Endothelial cell of umbilical vein (primary cell): ENCODE measurements at regions not wholly inside any gene's neighbourhood (a gene's known extent, or its start where the extent isn't known, plus 50 kb on each side); places are given as distances from the start of the nearest gene placed in this dataset.

Experiments used
- BruUV-seq: library from RNA; stranded (reverse); fragments of 400-500 nt; replicated peaks from 2 replicates; lab custom pipeline; 2021; lab: Mats Ljungman, UMichigan
- CTCF ChIA-PET: fragments of 300-600, 350-600 bp; sonication (Branson Sonifier 250); formaldehyde crosslinking; loops from one replicate; lab custom pipeline; 2021; ENCODE audit warnings: antibody characterized with exemption, inconsistent platforms; lab: Charles Lee
- POLR2A ChIA-PET: fragments of 300-600, 350-600 bp; sonication (Branson Sonifier 250); formaldehyde crosslinking; loops from one replicate; lab custom pipeline; 2021; ENCODE audit warnings: antibody characterized with exemption, inconsistent platforms; lab: Charles Lee
- DNase-seq: peaks from one replicate; pipeline ENCODE4 v3.0.0-alpha.2; 2011; ENCODE audit warnings: low read depth, low spot score
- FAIRE-seq: peaks from 2 replicates; lab custom pipeline; 2011; peaks lifted over from hg19 to GRCh38; lab: Jason Lieb, UNC
- H2AFZ ChIP-seq: 2 replicates; pipeline ENCODE4 v1.6.0; 2012; ENCODE audit warnings: low read depth, low read length, control low read depth, inconsistent platforms
- H3K27ac ChIP-seq: 2 replicates; pipeline ENCODE4 v1.5.1; 2011; ENCODE audit warnings: low read depth, mild to moderate bottlenecking, control low read depth, low read length, moderate library complexity; ENCODE audit not compliant: insufficient read depth
- H3K27me3 ChIP-seq, 2 experiments: 2 replicates each; pipeline versions ENCODE4 v1.6.0 to v1.6.1; 2011; ENCODE audit warnings: low read length in 2 of 2, mixed read lengths in 1 of 2; ENCODE audit not compliant: control insufficient read depth in 2 of 2, insufficient read depth in 2 of 2
- H3K36me3 ChIP-seq, 2 experiments: 2 replicates in 1 of 2; 3 replicates in 1 of 2; pipeline ENCODE4 v1.5.1; 2011; ENCODE audit warnings: low read length in 2 of 2, mild to moderate bottlenecking in 1 of 2, moderate library complexity in 1 of 2; ENCODE audit not compliant: control insufficient read depth in 2 of 2, insufficient read depth in 2 of 2; ENCODE audit errors: extremely low read depth in 1 of 2
- H3K4me1 ChIP-seq: 3 replicates; pipeline ENCODE4 v1.5.1; 2011; ENCODE audit warnings: mild to moderate bottlenecking, low read length; ENCODE audit not compliant: control insufficient read depth, insufficient read depth; ENCODE audit errors: extremely low read depth
- H3K4me2 ChIP-seq: 2 replicates; pipeline ENCODE4 v1.6.1; 2011; ENCODE audit warnings: low read length, control low read depth, mixed read lengths; ENCODE audit not compliant: insufficient read depth
- H3K4me3 ChIP-seq, 3 experiments: fragments of 200-600 bp in 1 of 3; sonication (generic), shearing (Covaris generic) in 1 of 3; replicated peaks in 1 of 3; 2 replicates each; pipeline ENCODE4 v1.5.1; 2011 to 2016; ENCODE audit warnings: control low read depth in 3 of 3, low read length in 3 of 3, mild to moderate bottlenecking in 2 of 3, inconsistent platforms in 1 of 3, low read depth in 1 of 3, moderate library complexity in 1 of 3; ENCODE audit not compliant: insufficient read depth in 1 of 3
- H3K79me2 ChIP-seq: 2 replicates; pipeline ENCODE4 v1.6.0; 2012; ENCODE audit warnings: low read length, inconsistent platforms; ENCODE audit not compliant: control insufficient read depth, insufficient read depth
- H3K9ac ChIP-seq: replicated peaks from 2 replicates; pipeline ENCODE3; 2011; ENCODE audit warnings: low read length, control low read depth; ENCODE audit not compliant: insufficient read depth; ENCODE audit errors: extremely low read depth
- H3K9me1 ChIP-seq: replicated peaks from 3 replicates; pipeline ENCODE4 v1.6.0; 2011; ENCODE audit warnings: mild to moderate bottlenecking, low read length; ENCODE audit not compliant: control insufficient read depth, insufficient read depth; ENCODE audit errors: extremely low read depth
- H3K9me3 ChIP-seq: replicated peaks from 2 replicates; pipeline ENCODE4 v1.5.1; 2012; ENCODE audit warnings: low read length, inconsistent platforms; ENCODE audit not compliant: control insufficient read depth, insufficient read depth
- H4K20me1 ChIP-seq: replicated peaks from 2 replicates; pipeline ENCODE3; 2011; ENCODE audit warnings: mild to moderate bottlenecking, low read length; ENCODE audit not compliant: control insufficient read depth, insufficient read depth; ENCODE audit errors: extremely low read depth
- EZH2 ChIP-seq: IDR thresholded peaks from 2 replicates; pipeline ENCODE4 v1.6.1; 2012; ENCODE audit warnings: borderline replicate concordance, low read depth, mild to moderate bottlenecking, moderate library complexity, low read length, inconsistent platforms; ENCODE audit not compliant: severe bottlenecking
- FOS ChIP-seq: IDR thresholded peaks from 2 replicates; pipeline ENCODE4 v1.6.1; 2011; ENCODE audit warnings: mild to moderate bottlenecking, low read length, moderate library complexity, borderline replicate concordance; ENCODE audit not compliant: insufficient read depth
- GATA2 ChIP-seq: IDR thresholded peaks from 2 replicates; pipeline ENCODE4 v1.7.0; 2011; ENCODE audit warnings: low read depth, mild to moderate bottlenecking, moderate library complexity, mixed read lengths, low read length; ENCODE audit not compliant: insufficient read length, insufficient read depth
- JUN ChIP-seq: IDR thresholded peaks from 2 replicates; pipeline ENCODE4 v1.6.1; 2011; ENCODE audit warnings: borderline replicate concordance, low read depth; ENCODE audit not compliant: insufficient read length, insufficient read depth
- MAX ChIP-seq: IDR thresholded peaks from 2 replicates; pipeline ENCODE4 v1.6.1; 2011; ENCODE audit not compliant: insufficient read depth, insufficient read length
- MYC ChIP-seq: IDR thresholded peaks from one replicate; pipeline ENCODE4 v1.6.1; 2011; ENCODE audit warnings: mild to moderate bottlenecking, low read depth, low read length
- POLR2A ChIP-seq: IDR thresholded peaks from 2 replicates; pipeline ENCODE4 v1.6.1; 2012; ENCODE audit warnings: low read depth, mild to moderate bottlenecking, control low read depth, low read length
- POLR2AphosphoS5 ChIP-seq: IDR thresholded peaks from 2 replicates; pipeline ENCODE4 v1.6.1; 2012; ENCODE audit warnings: low read depth, mild to moderate bottlenecking, control low read depth, low read length, moderate library complexity; ENCODE audit not compliant: insufficient read depth
- dilution Hi-C: fragments of 300-500 bp; cut with MboI; formaldehyde crosslinking; loops from one replicate; pipeline ENCODE4 v1.15.0; 2019; ENCODE audit warnings: low sequenced_read_pairs; ENCODE audit not compliant: extremely low pct_ligation_motif_present
- intact Hi-C: fragments of 100-400 bp; cut with micrococcal nuclease; formaldehyde crosslinking; loops from one replicate; pipeline ENCODE4 v1.10.0; 2022
- TF ChIP-seq, protein P1 (sequence below), 2 donors: IDR thresholded peaks; 1 replicate in 1 of 2; 2 replicates in 1 of 2; pipeline ENCODE4 v1.5.1; 2011; ENCODE audit warnings: low read length in 2 of 2, mild to moderate bottlenecking in 2 of 2, moderate library complexity in 2 of 2, control low read depth in 1 of 2, inconsistent platforms in 1 of 2, low read depth in 1 of 2; ENCODE audit not compliant: insufficient read depth in 1 of 2; ENCODE audit errors: extremely low read depth in 1 of 2

- H3K9me1 ChIP-seq, result no peaks in the 10 kb centered on the region
- no peak overlapping the region for H3K4me3 ChIP-seq
- no peak overlapping the region for H3K9ac ChIP-seq
- H3K36me3 ChIP-seq, result no peaks in the 10 kb centered on the region
- FAIRE-seq (no peak), DNase-seq (no peak)
- H3K4me2 ChIP-seq, result no peak overlapping the region
- H3K27ac ChIP-seq, result no peak overlapping the region
- no peaks in the 10 kb centered on the region for H3K79me2 ChIP-seq
- no TSS peak for BruUV-seq
- intact Hi-C loops (no loop called here), dilution Hi-C loops (no loop called here)
- no peaks in the 10 kb centered on the region for H4K20me1 ChIP-seq
- ChIA-PET CTCF (interaction anchor here (1.1 to 4.1 kb wide), 3 partner anchors 12 to 112 kb away, joined by 4 to 28 read pairs (median 26); no protein-coding TSS in a partner anchor), POLR2A (no interaction called here)
- no peaks in the 10 kb centered on the region for H3K4me1 ChIP-seq
- no peaks in the 10 kb centered on the region for H3K9me3 ChIP-seq
- no peak overlapping the region for H2AFZ ChIP-seq
- TF ChIP-seq, protein P1, sequence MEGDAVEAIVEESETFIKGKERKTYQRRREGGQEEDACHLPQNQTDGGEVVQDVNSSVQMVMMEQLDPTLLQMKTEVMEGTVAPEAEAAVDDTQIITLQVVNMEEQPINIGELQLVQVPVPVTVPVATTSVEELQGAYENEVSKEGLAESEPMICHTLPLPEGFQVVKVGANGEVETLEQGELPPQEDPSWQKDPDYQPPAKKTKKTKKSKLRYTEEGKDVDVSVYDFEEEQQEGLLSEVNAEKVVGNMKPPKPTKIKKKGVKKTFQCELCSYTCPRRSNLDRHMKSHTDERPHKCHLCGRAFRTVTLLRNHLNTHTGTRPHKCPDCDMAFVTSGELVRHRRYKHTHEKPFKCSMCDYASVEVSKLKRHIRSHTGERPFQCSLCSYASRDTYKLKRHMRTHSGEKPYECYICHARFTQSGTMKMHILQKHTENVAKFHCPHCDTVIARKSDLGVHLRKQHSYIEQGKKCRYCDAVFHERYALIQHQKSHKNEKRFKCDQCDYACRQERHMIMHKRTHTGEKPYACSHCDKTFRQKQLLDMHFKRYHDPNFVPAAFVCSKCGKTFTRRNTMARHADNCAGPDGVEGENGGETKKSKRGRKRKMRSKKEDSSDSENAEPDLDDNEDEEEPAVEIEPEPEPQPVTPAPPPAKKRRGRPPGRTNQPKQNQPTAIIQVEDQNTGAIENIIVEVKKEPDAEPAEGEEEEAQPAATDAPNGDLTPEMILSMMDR (IDR thresholded peaks at IDR 0.05; ENCODE audit: extremely low read depth in 1 of 2, insufficient read depth in 1 of 2, low read depth in 1 of 2, low read length in 2 of 2), result no peak
- TF ChIP-seq EZH2 (no peak), GATA2 (no peak), POLR2A (no peak), JUN (no peak), FOS (no peak), POLR2AphosphoS5 (no peak), MYC (no peak), MAX (no peak)
- H3K27me3 ChIP-seq, result no peaks in the 10 kb centered on the region
Observed at GRCh38 chr5:158063052-158063451, 204.1 kb upstream of the CLINT1 start.
